Chondrocyte (in vitro differentiated cells): ENCODE measurements at regions not wholly inside any gene's neighbourhood (a gene's known extent, or its start where the extent isn't known, plus 50 kb on each side); places are given as distances from the start of the nearest gene placed in this dataset.
A peak's percentile ranks its signal among the peaks of the same experiment; 100 is the strongest.

Source experiments
- DNase-seq: peaks from one replicate; pipeline ENCODE4 v3.0.0; 2021; ENCODE audit warnings: mixed read lengths, low spot score
- H3K27ac Mint-ChIP-seq: one replicate; pipeline ENCODE4 v1.8.0; 2021; ENCODE audit warnings: mild to moderate bottlenecking, moderate library complexity, mixed read lengths; ENCODE audit not compliant: unreplicated experiment
- H3K27me3 Mint-ChIP-seq: 2 replicates; pipeline ENCODE4 v1.8.0; 2021; ENCODE audit warnings: low read depth, mixed read lengths
- H3K36me3 Mint-ChIP-seq: 2 replicates; pipeline ENCODE4 v1.8.0; 2021; ENCODE audit warnings: low read depth, mixed read lengths
- H3K4me1 Mint-ChIP-seq: 2 replicates; pipeline ENCODE4 v1.8.0; 2021; ENCODE audit warnings: low read depth, mild to moderate bottlenecking, mixed read lengths
- H3K4me3 Mint-ChIP-seq: one replicate; pipeline ENCODE4 v1.8.0; 2021; ENCODE audit warnings: mild to moderate bottlenecking, moderate library complexity, mixed read lengths; ENCODE audit not compliant: unreplicated experiment
- H3K9me3 Mint-ChIP-seq: 2 replicates; pipeline ENCODE4 v1.8.0; 2021; ENCODE audit warnings: low read depth, mixed read lengths
- TF ChIP-seq, protein P1 (sequence below): fragments of 200-600 bp; sonication (generic); IDR thresholded peaks from 2 replicates; pipeline ENCODE4 v1.5.0; 2021; ENCODE audit warnings: antibody characterized with exemption, mild to moderate bottlenecking, moderate library complexity

DNA sequence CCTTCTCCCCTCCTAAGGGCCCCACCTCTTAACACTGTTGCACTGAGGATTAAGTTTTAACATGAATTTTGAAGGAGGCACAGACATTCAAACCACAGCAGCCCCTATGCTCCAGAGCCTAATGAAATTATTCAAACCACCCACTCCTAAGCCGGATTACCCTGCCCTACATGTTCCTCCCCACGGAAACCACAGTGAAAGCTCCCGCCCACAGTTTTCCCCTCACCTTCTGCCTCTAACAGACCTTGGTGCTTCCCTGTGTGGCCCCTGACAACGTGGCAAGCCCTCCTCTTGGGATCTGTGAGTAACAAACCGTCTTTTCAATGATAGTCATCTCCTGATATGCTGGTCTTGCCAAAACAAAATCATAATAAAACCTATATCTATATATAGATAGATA is 74.8 kb downstream of the RIN2 start:
- Mint-ChIP-seq H3K27ac (no peak overlapping the region), H3K4me1 (peaks cover 24% of the 10 kb centered on the region), H3K9me3 (no peaks in the 10 kb centered on the region), H3K4me3 (no peak overlapping the region), H3K36me3 (peaks cover 1% of the 10 kb centered on the region), H3K27me3 (no peaks in the 10 kb centered on the region)
- no peak for DNase-seq
- TF ChIP-seq, protein P1, sequence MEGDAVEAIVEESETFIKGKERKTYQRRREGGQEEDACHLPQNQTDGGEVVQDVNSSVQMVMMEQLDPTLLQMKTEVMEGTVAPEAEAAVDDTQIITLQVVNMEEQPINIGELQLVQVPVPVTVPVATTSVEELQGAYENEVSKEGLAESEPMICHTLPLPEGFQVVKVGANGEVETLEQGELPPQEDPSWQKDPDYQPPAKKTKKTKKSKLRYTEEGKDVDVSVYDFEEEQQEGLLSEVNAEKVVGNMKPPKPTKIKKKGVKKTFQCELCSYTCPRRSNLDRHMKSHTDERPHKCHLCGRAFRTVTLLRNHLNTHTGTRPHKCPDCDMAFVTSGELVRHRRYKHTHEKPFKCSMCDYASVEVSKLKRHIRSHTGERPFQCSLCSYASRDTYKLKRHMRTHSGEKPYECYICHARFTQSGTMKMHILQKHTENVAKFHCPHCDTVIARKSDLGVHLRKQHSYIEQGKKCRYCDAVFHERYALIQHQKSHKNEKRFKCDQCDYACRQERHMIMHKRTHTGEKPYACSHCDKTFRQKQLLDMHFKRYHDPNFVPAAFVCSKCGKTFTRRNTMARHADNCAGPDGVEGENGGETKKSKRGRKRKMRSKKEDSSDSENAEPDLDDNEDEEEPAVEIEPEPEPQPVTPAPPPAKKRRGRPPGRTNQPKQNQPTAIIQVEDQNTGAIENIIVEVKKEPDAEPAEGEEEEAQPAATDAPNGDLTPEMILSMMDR, result no peak

DNA sequence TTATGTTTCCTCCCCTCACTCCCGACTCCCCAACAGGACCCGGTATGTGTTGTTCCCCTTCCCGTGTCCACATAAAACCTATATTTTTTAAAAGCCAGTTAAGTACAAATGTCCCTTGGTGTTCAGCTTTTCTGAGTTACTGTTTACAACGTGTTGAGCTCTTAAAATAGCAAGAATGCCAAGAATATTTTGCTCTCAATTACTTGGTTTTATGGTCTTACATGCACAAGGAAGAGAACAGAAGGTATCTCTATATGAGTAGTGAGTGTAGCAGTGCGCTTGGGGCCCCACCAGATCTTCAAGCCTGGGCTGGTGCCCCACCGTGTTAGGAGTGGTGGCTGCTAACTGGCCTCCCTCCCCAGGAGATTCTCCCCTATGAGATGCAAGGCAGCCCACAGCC is 75.3 kb downstream of the RIN2 start:
- Mint-ChIP-seq H3K4me1 (peaks cover 18% of the 10 kb centered on the region), H3K9me3 (no peaks in the 10 kb centered on the region), H3K36me3 (peaks cover 1% of the 10 kb centered on the region), H3K27me3 (no peaks in the 10 kb centered on the region), H3K27ac (peak overlapping the region; percentile 38), H3K4me3 (no peak overlapping the region)
- TF ChIP-seq, protein P1, result no peak
- no peak for DNase-seq

DNA sequence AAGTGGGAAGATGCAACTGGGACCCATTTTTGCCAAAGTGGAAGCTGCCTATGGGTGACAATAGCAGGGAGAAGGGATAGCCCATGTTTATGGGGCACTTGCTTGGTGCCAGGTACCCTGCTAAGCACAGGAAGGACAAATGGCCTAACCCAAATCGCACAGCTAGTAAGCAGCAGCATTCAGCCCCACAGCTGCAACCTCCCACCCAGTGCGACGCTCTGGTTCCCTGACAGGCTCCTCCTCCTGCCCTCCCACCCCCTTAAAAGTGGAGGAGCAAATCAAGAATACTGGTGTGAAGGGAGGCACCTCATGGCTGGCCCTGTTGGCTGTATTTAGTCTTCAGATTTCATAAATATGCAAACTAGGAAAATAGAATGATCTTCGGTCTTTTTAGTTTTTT is 76.2 kb downstream of the RIN2 start:
- no peaks in the 10 kb centered on the region for H3K27me3 Mint-ChIP-seq
- DNase-seq, result no peak
- H3K27ac Mint-ChIP-seq, result no peak overlapping the region
- TF ChIP-seq, protein P1, result no peak
- no peak overlapping the region for H3K4me3 Mint-ChIP-seq
- H3K9me3 Mint-ChIP-seq, result no peaks in the 10 kb centered on the region
- peaks cover 1% of the 10 kb centered on the region for H3K36me3 Mint-ChIP-seq
- H3K4me1 Mint-ChIP-seq, result peaks cover 17% of the 10 kb centered on the region

DNA sequence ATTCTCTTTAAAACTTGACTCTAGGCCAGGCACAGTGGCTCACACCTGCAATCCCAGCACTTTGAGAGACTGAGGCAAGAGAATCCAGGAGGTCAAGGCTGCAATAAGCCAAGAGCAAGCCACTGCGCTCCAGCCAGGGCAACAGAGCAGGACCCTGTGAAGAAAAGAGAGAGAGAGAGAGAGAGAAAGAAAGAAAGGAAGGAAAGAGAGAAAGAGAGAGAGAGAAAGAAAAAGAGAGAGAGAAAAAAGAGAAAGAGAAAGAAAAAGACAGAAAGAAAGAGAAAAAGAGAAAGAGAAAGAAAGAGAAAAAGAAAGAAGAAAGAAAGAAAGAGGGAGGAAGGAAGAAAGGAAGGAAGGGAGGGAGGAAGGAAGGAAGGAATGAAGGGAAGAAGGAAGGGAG is 76.7 kb downstream of the RIN2 start:
- Mint-ChIP-seq H3K4me3 (no peak overlapping the region), H3K27ac (no peak overlapping the region), H3K9me3 (no peaks in the 10 kb centered on the region), H3K4me1 (peaks cover 17% of the 10 kb centered on the region), H3K27me3 (no peaks in the 10 kb centered on the region), H3K36me3 (peaks cover 1% of the 10 kb centered on the region)
- DNase-seq, result no peak
- TF ChIP-seq, protein P1, result no peak

DNA sequence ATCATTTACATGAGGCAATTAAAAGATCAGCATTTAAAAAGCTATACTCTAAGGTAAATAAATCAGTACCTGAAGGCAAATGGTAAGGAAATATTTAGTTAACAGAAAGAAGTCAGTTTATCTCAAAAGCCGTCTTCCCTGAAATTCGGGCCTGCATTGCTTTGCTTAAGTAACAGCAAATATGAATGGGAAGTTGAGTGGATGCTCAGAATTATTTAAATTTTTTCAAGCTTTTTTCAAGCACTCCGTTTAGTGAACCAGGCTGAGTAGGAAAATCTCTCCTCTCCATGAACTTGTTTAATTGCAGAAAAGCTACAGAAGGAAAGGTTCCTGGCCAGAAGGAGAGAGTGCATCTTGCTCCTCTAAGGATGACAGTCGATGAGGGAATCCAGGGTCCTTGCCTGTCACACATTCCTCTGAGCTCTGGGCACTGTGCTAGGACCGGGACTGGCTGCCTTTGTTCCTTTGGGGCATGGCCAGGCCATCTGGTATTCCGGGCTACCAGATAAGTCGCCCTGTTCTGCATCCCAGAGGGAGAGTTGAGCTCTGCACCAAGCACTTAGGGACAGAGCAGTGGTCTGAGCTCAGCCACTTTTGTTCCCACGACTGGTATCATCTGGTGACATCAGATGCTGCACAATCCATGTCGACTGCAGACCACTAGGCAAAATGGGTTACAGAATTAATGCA is 77.6 kb downstream of the RIN2 start:
- H3K4me1 Mint-ChIP-seq, result peaks cover 13% of the 10 kb centered on the region
- peaks cover 1% of the 10 kb centered on the region for H3K36me3 Mint-ChIP-seq
- H3K4me3 Mint-ChIP-seq, result no peak overlapping the region
- no peaks in the 10 kb centered on the region for H3K27me3 Mint-ChIP-seq
- H3K9me3 Mint-ChIP-seq, result no peaks in the 10 kb centered on the region
- DNase-seq, result no peak
- H3K27ac Mint-ChIP-seq, result no peak overlapping the region
- TF ChIP-seq, protein P1, result no peak
